ENCODE measurements at regions not wholly inside any gene's neighbourhood (a gene's known extent, or its start where the extent isn't known, plus 50 kb on each side); places are given as distances from the start of the nearest gene placed in this dataset.
A peak's percentile ranks its signal among the peaks of the same experiment; 100 is the strongest.

DNA sequence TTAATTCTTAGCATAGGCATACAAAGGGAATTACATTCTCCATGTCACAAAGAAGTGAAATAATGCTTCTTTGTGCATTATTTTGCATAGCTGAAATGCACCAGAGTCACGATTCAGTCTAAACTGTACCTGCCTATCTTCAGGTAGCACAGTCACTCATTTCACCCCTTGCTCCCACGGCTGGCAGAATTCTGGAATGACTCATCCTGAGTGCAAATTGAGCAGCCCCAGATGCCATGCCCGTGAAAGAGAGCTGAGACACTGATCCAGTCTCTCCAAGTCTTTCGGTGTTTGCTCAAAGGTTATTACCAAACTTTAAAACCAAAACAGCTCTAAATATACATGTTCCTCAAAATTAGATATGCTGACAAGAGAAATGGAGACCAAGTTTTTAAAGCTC lies 168.3 kb upstream of the POU3F3 start:
- H3K27me3 ChIP-seq (ENCODE audit: control insufficient read depth in 2 of 2, insufficient read depth in 1 of 2, low read length in 1 of 2), result no peaks in the 10 kb centered on the region
- no peaks in the 10 kb centered on the region for H3K36me3 ChIP-seq (ENCODE audit: control insufficient read depth in 2 of 2, insufficient read depth in 2 of 2, low read length in 1 of 2)

DNA sequence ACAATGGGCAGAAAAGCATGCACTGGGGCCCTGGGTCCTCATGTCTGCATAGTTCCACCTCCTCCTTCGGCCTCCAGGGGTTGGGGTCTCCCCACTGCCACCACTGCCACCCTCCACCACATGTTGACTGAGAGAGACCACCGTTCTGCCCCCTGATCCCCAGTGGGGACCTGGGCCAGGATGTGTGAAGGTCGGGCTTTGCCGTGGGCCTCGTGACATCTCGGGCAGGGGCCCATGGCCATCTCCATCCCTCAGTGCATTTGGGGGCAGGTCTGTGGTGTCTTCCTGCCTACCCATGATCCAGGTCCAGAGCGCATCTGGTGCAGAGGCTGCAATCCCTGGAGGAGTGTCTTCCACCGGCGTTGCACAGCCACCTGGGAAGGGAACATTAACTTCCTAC lies 166.8 kb upstream of the POU3F3 start:
- no peaks in the 10 kb centered on the region for H3K9me3 ChIP-seq (ENCODE audit: control insufficient read depth in 2 of 2, insufficient read depth in 1 of 2, low read length in 1 of 2)
- WGBS, result 97% methylated on average over 9 of the region's 9 CpGs
- H3K36me3 ChIP-seq (ENCODE audit: control insufficient read depth in 2 of 2, insufficient read depth in 2 of 2, low read length in 1 of 2), result no peaks in the 10 kb centered on the region
- H3K27me3 ChIP-seq (ENCODE audit: control insufficient read depth in 2 of 2, insufficient read depth in 1 of 2, low read length in 1 of 2), result no peaks in the 10 kb centered on the region
- H3K4me3 ChIP-seq (ENCODE audit: low read length in 2 of 2), result no peak overlapping the region
- no peaks in the 10 kb centered on the region for H3K4me1 ChIP-seq (ENCODE audit: control insufficient read depth in 2 of 2, insufficient read depth in 2 of 2, low read length in 2 of 2)
- H3K27ac ChIP-seq (ENCODE audit: low read depth in 1 of 2, low read length in 1 of 2), result no peak overlapping the region
- no peak for DNase-seq (ENCODE audit: low read depth in 6 of 9, low spot score in 9 of 9)

More for the DNA sequence above, 168.3 kb upstream of the POU3F3 start:
- no peak overlapping the region for H3K27ac ChIP-seq (ENCODE audit: low read depth in 1 of 2, low read length in 1 of 2)
- WGBS, result 93% methylated on average over 4 of the region's 4 CpGs
- H3K4me3 ChIP-seq (ENCODE audit: low read length in 2 of 2), result no peak overlapping the region
- H3K9me3 ChIP-seq (ENCODE audit: control insufficient read depth in 2 of 2, insufficient read depth in 1 of 2, low read length in 1 of 2), result no peaks in the 10 kb centered on the region
- no peak for DNase-seq (ENCODE audit: low read depth in 6 of 9, low spot score in 9 of 9)
- H3K4me1 ChIP-seq (ENCODE audit: control insufficient read depth in 2 of 2, insufficient read depth in 2 of 2, low read length in 2 of 2), result no peaks in the 10 kb centered on the region

DNA sequence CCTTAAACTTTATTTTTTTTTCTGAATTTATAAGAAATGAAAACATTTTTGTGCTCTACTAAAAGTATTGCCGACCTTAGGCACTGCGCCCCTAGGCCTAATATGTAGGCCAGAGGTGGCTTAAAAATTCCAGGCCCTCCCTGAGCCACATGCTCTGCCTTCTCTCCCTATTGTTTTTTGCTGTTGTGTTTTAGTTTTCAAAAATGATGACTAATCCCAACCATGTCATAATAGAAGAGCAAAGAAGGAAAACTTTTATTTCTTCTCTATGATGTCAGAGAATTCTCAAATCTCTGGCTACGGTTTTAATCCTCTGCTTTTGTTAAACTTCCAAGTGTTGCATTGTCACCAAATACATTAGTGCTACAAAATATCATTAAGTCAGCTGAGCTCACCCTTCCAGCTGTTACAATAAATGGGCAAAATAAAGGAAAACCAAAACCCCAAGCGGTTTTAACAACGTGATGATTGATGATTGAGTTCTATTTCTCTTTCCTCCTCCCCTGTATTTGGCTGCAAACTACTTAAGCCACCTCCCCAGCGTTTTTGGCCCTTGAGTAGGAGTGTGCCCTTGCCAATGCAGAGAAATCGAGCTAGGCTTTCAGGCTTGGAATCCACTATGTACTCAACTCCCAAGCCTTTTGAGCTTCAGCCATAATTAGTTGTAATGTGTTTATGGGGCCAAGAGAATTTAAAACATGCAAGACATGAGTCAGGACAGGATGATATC lies 163.5 kb upstream of the POU3F3 start:
- WGBS, result 61% methylated on average over 7 of the region's 7 CpGs

DNA sequence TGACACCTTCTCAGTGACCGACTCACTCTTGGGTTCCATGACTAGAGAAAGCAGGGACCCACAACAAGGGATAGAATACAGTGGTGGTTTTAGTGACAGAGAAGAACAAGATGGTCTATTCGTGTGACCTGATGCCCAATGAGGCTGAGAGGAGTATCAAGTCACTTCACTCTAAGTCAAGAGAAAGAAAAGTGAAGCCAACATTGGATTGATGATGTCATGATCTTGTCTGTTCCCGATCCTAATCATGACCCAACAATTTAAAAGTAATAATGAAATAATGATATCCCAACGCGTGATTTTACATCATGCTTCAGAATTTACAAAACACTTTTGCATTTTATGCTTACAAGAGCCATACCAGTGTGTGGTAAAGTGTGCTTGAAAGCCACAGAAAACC lies 155.6 kb upstream of the POU3F3 start:
- no peaks in the 10 kb centered on the region for H3K36me3 ChIP-seq (ENCODE audit: control insufficient read depth in 2 of 2, insufficient read depth in 2 of 2, low read length in 1 of 2)
- DNase-seq (ENCODE audit: low read depth in 6 of 9, low spot score in 9 of 9), result no peak
- no peak overlapping the region for H3K4me3 ChIP-seq (ENCODE audit: low read length in 2 of 2)
- H3K9me3 ChIP-seq (ENCODE audit: control insufficient read depth in 2 of 2, insufficient read depth in 1 of 2, low read length in 1 of 2), result no peaks in the 10 kb centered on the region
- H3K4me1 ChIP-seq (ENCODE audit: control insufficient read depth in 2 of 2, insufficient read depth in 2 of 2, low read length in 2 of 2), result no peaks in the 10 kb centered on the region
- no peaks in the 10 kb centered on the region for H3K27me3 ChIP-seq (ENCODE audit: control insufficient read depth in 2 of 2, insufficient read depth in 1 of 2, low read length in 1 of 2)
- WGBS, result 84% methylated on average over 5 of the region's 5 CpGs
- H3K27ac ChIP-seq (ENCODE audit: low read depth in 1 of 2, low read length in 1 of 2), result no peak overlapping the region

More for the DNA sequence above, 163.5 kb upstream of the POU3F3 start:
- Histone ChIP-seq H3K36me3 (ENCODE audit: control insufficient read depth in 2 of 2, insufficient read depth in 2 of 2, low read length in 1 of 2) (no peaks in the 10 kb centered on the region), H3K27me3 (ENCODE audit: control insufficient read depth in 2 of 2, insufficient read depth in 1 of 2, low read length in 1 of 2) (no peaks in the 10 kb centered on the region), H3K27ac (ENCODE audit: low read depth in 1 of 2, low read length in 1 of 2) (no peak overlapping the region), H3K9me3 (ENCODE audit: control insufficient read depth in 2 of 2, insufficient read depth in 1 of 2, low read length in 1 of 2) (no peaks in the 10 kb centered on the region), H3K4me1 (ENCODE audit: control insufficient read depth in 2 of 2, insufficient read depth in 2 of 2, low read length in 2 of 2) (no peaks in the 10 kb centered on the region), H3K4me3 (ENCODE audit: low read length in 2 of 2) (no peak overlapping the region)
- no peak for DNase-seq (ENCODE audit: low read depth in 6 of 9, low spot score in 9 of 9)

DNA sequence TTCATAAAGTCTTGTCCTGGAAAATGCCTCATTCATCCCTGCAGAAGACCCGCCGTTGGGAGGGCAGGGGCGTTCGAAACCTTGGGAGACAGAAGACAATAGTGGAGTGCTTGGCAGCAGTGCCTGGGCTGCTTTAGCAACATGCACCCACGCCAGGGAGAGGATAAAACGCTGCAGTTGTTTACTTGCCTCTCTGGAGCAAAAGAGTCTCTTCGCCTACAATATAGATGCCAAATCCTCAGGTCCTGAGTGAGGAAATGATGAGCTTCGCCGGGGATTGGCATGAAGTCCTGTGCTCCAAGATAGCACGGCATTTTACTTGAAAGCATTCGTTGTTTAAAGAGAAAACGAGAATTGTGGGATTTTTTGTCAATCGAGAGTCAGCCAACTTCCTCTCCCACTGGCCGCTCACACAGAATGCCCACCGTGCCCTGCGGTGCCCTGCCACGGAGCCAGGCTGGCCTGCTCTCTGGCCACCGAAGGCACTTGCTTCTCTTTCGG lies 152.5 kb upstream of the POU3F3 start:
- Histone ChIP-seq H3K27me3 (ENCODE audit: control insufficient read depth in 2 of 2, insufficient read depth in 1 of 2, low read length in 1 of 2) (no peaks in the 10 kb centered on the region), H3K9me3 (ENCODE audit: control insufficient read depth in 2 of 2, insufficient read depth in 1 of 2, low read length in 1 of 2) (no peaks in the 10 kb centered on the region), H3K4me1 (ENCODE audit: control insufficient read depth in 2 of 2, insufficient read depth in 2 of 2, low read length in 2 of 2) (peaks cover 0 to 2% of the 10 kb centered on the region in 2 donors), H3K27ac (ENCODE audit: low read depth in 1 of 2, low read length in 1 of 2) (no peak overlapping the region), H3K4me3 (ENCODE audit: low read length in 2 of 2) (no peak overlapping the region), H3K36me3 (ENCODE audit: control insufficient read depth in 2 of 2, insufficient read depth in 2 of 2, low read length in 1 of 2) (no peaks in the 10 kb centered on the region)
- 97% methylated on average over 19 of the region's 19 CpGs for WGBS
- DNase-seq (ENCODE audit: low read depth in 6 of 9, low spot score in 9 of 9), result no peak

DNA sequence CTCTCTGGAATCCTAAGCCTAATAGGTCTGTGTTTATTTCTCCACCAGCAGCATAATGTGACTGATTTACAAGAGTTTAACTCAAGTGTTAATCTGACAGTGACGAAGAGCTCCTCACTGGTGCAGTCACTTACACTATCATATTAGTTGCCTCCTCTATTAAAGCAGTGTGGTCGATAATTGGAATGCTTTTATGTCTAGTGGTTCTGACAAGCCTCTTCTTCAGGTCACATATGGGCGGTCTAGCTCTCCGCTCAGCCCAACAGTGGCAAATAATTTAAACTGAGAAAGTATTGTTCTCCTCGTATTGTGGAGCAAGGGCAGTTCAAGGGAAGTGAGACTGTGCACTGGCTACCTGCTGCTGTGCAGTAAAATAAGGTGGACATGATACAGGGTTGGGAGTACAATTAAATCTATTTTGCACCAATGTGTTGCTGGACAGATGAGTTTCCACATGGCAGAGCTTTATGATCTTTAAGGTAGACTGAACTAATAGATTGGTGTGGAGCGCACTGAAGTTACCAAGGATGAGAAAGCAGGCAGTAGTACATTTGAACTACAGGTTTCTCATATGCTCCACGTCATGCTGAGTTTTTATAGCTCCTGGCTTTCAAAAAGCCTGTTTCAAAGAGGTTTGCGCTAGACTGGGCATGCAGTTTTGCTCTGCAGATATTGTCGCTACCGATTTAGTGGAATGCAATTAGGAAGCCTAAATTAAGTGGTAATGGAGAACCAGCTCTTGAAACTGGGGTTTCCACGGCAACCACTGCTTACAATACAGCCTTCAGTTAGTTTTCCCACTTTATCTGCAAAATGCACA lies 151.7 kb upstream of the POU3F3 start:
- Histone ChIP-seq H3K4me3 (ENCODE audit: low read length in 2 of 2) (no peak overlapping the region), H3K4me1 (ENCODE audit: control insufficient read depth in 2 of 2, insufficient read depth in 2 of 2, low read length in 2 of 2) (peaks cover 0 to 2% of the 10 kb centered on the region in 2 donors), H3K36me3 (ENCODE audit: control insufficient read depth in 2 of 2, insufficient read depth in 2 of 2, low read length in 1 of 2) (no peaks in the 10 kb centered on the region), H3K9me3 (ENCODE audit: control insufficient read depth in 2 of 2, insufficient read depth in 1 of 2, low read length in 1 of 2) (no peaks in the 10 kb centered on the region), H3K27ac (ENCODE audit: low read depth in 1 of 2, low read length in 1 of 2) (no peak overlapping the region), H3K27me3 (ENCODE audit: control insufficient read depth in 2 of 2, insufficient read depth in 1 of 2, low read length in 1 of 2) (no peaks in the 10 kb centered on the region)
- 92% methylated on average over 11 of the region's 11 CpGs for WGBS
- no peak for DNase-seq (ENCODE audit: low read depth in 6 of 9, low spot score in 9 of 9)

DNA sequence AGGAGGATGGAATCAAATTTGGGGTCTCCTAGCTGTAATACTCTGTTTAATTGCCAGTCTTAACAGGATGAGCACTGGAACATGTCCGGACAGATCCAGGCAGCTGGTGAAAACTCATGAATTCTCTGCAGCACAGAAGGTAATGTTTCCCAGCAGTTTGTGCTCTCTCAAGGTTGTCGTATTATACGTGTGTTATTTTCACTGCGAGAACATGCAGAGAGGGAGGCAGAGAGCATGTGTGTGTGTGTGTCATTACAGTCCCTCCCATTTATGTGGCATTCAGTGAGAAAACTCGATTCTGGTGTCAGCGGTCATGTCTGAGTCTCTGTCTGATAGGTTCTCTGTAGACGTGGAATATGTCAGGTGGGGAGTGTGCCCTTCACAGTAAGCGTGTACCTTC lies 150.2 kb upstream of the POU3F3 start:
- no peak for DNase-seq (ENCODE audit: low read depth in 6 of 9, low spot score in 9 of 9)
- Histone ChIP-seq H3K27me3 (ENCODE audit: control insufficient read depth in 2 of 2, insufficient read depth in 1 of 2, low read length in 1 of 2) (no peaks in the 10 kb centered on the region), H3K27ac (ENCODE audit: low read depth in 1 of 2, low read length in 1 of 2) (peak overlapping the region; percentile 2 to 37), H3K4me1 (ENCODE audit: control insufficient read depth in 2 of 2, insufficient read depth in 2 of 2, low read length in 2 of 2) (peaks cover 0 to 2% of the 10 kb centered on the region in 2 donors), H3K36me3 (ENCODE audit: control insufficient read depth in 2 of 2, insufficient read depth in 2 of 2, low read length in 1 of 2) (no peaks in the 10 kb centered on the region), H3K9me3 (ENCODE audit: control insufficient read depth in 2 of 2, insufficient read depth in 1 of 2, low read length in 1 of 2) (no peaks in the 10 kb centered on the region), H3K4me3 (ENCODE audit: low read length in 2 of 2) (no peak overlapping the region)
- 90% methylated on average over 8 of the region's 8 CpGs for WGBS

DNA sequence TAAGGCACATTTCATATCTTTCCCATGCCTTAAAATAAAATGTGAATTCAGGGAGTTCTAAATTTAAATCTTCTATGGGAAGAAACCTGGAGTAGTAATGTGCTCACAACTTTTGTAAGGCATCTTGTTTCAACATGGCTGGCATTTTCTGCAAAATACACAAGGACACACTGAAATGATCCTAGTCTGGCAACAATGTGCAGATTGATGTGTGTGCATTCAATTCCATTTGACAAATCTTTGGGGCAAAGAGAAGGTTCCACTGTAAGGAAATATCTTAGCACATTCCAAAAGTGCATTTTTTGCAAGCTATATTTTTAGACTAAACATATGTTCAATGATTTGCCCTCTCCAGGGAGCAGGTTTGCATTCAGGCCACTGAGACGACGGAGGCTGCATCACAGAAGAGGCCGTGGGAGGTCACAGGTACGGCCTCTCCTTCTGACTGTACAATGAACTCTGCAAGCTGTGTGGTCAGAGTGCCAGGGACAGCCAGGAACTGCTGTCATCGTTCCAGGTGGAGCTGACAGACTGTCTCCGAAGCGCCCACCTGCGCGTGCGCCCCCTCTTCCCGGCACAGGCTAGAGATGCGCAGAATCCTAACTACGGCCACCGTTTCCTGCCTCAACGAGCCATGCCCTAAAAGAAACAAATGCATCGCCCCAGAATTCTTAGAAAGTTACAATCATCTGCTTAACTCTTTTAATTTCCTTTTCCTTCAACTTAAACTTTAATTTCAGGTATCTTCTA lies 149.2 kb upstream of the POU3F3 start:
- H3K9me3 ChIP-seq (ENCODE audit: control insufficient read depth in 2 of 2, insufficient read depth in 1 of 2, low read length in 1 of 2), result no peaks in the 10 kb centered on the region
- WGBS, result 94% methylated on average over 16 of the region's 16 CpGs
- DNase-seq (ENCODE audit: low read depth in 6 of 9, low spot score in 9 of 9), result no peak
- no peak overlapping the region for H3K4me3 ChIP-seq (ENCODE audit: low read length in 2 of 2)
- H3K27me3 ChIP-seq (ENCODE audit: control insufficient read depth in 2 of 2, insufficient read depth in 1 of 2, low read length in 1 of 2), result no peaks in the 10 kb centered on the region
- H3K27ac ChIP-seq (ENCODE audit: low read depth in 1 of 2, low read length in 1 of 2), result no peak overlapping the region
- H3K36me3 ChIP-seq (ENCODE audit: control insufficient read depth in 2 of 2, insufficient read depth in 2 of 2, low read length in 1 of 2), result no peaks in the 10 kb centered on the region
- H3K4me1 ChIP-seq (ENCODE audit: control insufficient read depth in 2 of 2, insufficient read depth in 2 of 2, low read length in 2 of 2), result peaks cover 0 to 2% of the 10 kb centered on the region in 2 donors

DNA sequence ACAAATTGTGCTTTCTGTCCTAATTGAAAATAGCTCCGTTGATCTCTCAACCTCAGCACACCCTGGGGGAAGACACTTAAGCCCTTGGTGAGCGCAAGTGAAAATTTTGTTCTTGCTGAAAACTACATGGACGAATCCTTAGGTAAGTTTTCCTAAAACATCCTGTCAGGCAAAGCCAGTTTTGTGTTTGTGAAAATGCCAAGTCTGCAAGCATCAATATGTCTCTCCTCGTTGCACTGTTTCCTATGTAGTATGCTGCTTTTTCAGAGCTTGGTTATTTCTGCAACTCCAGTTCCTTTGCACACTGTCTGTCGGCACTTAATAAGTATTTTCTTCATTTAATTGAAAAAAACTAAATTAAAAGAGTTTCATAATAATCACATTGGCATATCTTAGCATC lies 146.9 kb upstream of the POU3F3 start:
- no peak for DNase-seq (ENCODE audit: low read depth in 6 of 9, low spot score in 9 of 9)
- WGBS, result 97% methylated on average over 5 of the region's 5 CpGs
- H3K27me3 ChIP-seq (ENCODE audit: control insufficient read depth in 2 of 2, insufficient read depth in 1 of 2, low read length in 1 of 2), result no peaks in the 10 kb centered on the region
- no peaks in the 10 kb centered on the region for H3K9me3 ChIP-seq (ENCODE audit: control insufficient read depth in 2 of 2, insufficient read depth in 1 of 2, low read length in 1 of 2)
- no peak overlapping the region for H3K27ac ChIP-seq (ENCODE audit: low read depth in 1 of 2, low read length in 1 of 2)
- no peaks in the 10 kb centered on the region for H3K36me3 ChIP-seq (ENCODE audit: control insufficient read depth in 2 of 2, insufficient read depth in 2 of 2, low read length in 1 of 2)
- H3K4me1 ChIP-seq (ENCODE audit: control insufficient read depth in 2 of 2, insufficient read depth in 2 of 2, low read length in 2 of 2), result peaks cover 0 to 2% of the 10 kb centered on the region in 2 donors
- no peak overlapping the region for H3K4me3 ChIP-seq (ENCODE audit: low read length in 2 of 2)
